Aorta (tissue), 5 donors: ENCODE measurements at regions not wholly inside any gene's neighbourhood (a gene's known extent, or its start where the extent isn't known, plus 50 kb on each side); places are given as distances from the start of the nearest gene placed in this dataset.
A peak's percentile ranks its signal among the peaks of the same experiment; 100 is the strongest.

Experiments
- ATAC-seq: fragments of 200-7000 bp; cut with Tn5 transposase; one replicate; pipeline ENCODE4 v1.9.1; 2022; ENCODE audit warnings: moderate library complexity; ENCODE audit not compliant: low FRiP score
- DNase-seq, 2 donors: peaks; one replicate each; pipeline ENCODE4 v3.0.0-alpha.2; 2020
- H3K27ac ChIP-seq, 2 donors: one replicate each; pipeline ENCODE4 v1.5.1; 2013; ENCODE audit warnings: low read length in 2 of 2, mild to moderate bottlenecking in 2 of 2, moderate library complexity in 2 of 2, control low read depth in 1 of 2, inconsistent platforms in 1 of 2, low read depth in 1 of 2
- H3K27me3 ChIP-seq, 2 donors: one replicate each; pipeline ENCODE4 v1.6.1; 2013; ENCODE audit warnings: control low read depth in 1 of 2, low read length in 1 of 2, mild to moderate bottlenecking in 1 of 2, moderate library complexity in 1 of 2; ENCODE audit not compliant: insufficient read depth in 2 of 2, control insufficient read depth in 1 of 2
- H3K36me3 ChIP-seq, 2 donors: one replicate each; pipeline ENCODE4 v1.6.1; 2013; ENCODE audit warnings: control low read depth in 1 of 2, low read length in 1 of 2, mild to moderate bottlenecking in 1 of 2; ENCODE audit not compliant: insufficient read depth in 2 of 2, control insufficient read depth in 1 of 2
- H3K4me1 ChIP-seq, 2 donors: one replicate each; pipeline ENCODE4 v1.6.1; 2013; ENCODE audit warnings: low read length in 2 of 2, control low read depth in 1 of 2, mild to moderate bottlenecking in 1 of 2, moderate library complexity in 1 of 2; ENCODE audit not compliant: insufficient read depth in 2 of 2, control insufficient read depth in 1 of 2
- H3K4me3 ChIP-seq, 2 donors: one replicate each; pipeline ENCODE4 v1.5.1; 2013; ENCODE audit warnings: low read length in 2 of 2, control low read depth in 1 of 2, mild to moderate bottlenecking in 1 of 2
- H3K9me3 ChIP-seq: one replicate; pipeline ENCODE4 v1.6.1; 2013; ENCODE audit warnings: mild to moderate bottlenecking, low read length; ENCODE audit not compliant: control insufficient read depth
- WGBS, 2 donors: extraction: QIAGEN DNeasy Blood & Tissue Kit; methylation state at CpG; one replicate each; pipeline ENCODE4 v1.1.7; 2013; 5-methylcytosine and 5-hydroxymethylcytosine counted together
- intact Hi-C, 2 donors: fragments of 100-400 bp; cut with DNase I; formaldehyde crosslinking; loops; one replicate each; pipeline versions ENCODE4 v1.14.2 to v1.15.0; 2022
- donor health status: healthy with polysubstance abuse.
- donor health status: Bipolar disorder and iron deficiency.
- donor health status: DM: no; HTN: no; CAD: no.
- donor health status: DM: no; HTN: no; CAD: no.
- donor health status: DM: yes; HTN: yes; CAD: no.

DNA sequence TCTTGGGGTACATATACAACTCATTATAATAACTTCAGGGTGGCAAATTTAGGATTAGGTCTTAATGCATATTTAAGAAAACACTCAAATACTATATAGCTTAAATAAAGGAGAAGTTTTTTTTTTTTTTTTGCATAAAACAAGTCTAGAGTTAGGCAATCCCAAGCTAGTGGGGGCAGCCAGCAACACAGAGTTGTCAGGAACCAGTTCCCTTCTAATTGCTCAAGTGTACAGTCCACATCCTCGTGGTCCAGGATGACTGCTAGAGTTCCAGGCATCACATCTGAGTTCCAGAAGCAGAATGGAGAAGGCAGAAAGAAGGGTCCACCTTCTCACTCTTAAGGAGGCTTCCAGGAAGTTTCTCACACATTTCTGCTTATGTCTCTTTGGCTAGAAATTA lies 261.9 kb upstream of the PLET1 start:
- Histone ChIP-seq H3K4me3 (no peak overlapping the region), H3K9me3 (no peaks in the 10 kb centered on the region), H3K27ac (no peak overlapping the region), H3K4me1 (no peaks in the 10 kb centered on the region), H3K27me3 (no peaks in the 10 kb centered on the region), H3K36me3 (no peaks in the 10 kb centered on the region)
- 95% methylated on average over 1 of the region's 1 CpG for WGBS, 2 donors
- ATAC-seq (no peak), DNase-seq (no peak)
- intact Hi-C loops, result loop anchor here in 1 of 2 donors (10.0 kb wide), 1 partner anchor 298 kb away; the partner anchor contains the start of gene PTS

- Histone ChIP-seq H3K27ac (no peak overlapping the region), H3K9me3 (no peaks in the 10 kb centered on the region), H3K27me3 (no peaks in the 10 kb centered on the region), H3K4me1 (no peaks in the 10 kb centered on the region), H3K4me3 (no peak overlapping the region), H3K36me3 (no peaks in the 10 kb centered on the region)
- no peak for ATAC-seq
- DNase-seq, result no peak
- intact Hi-C loops, result loop anchor here in 1 of 2 donors (10.0 kb wide), 1 partner anchor 298 kb away; the partner anchor contains the start of gene PTS
- WGBS, 2 donors, result 31 to 43% methylated on average over 1 of the region's 1 CpG
Measured at GRCh38 chr11:112523031-112523430, 262.4 kb upstream of the PLET1 start.

DNA sequence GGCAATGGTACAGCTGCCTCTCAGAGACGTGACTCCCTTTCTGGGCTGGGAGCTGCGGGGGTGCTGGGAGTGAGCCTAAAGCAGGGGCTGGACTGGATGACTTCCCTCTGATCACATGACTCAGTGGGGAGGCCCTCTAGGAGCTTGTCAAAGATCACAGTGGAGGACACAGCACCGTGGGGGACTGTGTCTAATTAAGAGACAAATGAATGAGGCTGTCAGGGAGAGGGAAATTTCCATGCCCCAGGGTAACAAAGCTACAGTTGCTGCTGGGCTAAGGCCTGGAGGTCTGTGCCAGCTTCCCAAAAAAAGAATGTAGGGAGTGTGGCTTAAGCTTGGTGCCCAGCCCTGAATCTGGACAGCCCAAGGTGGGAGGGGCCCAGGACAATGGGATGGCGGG lies 262.8 kb upstream of the PLET1 start:
- Histone ChIP-seq H3K27me3 (no peaks in the 10 kb centered on the region), H3K9me3 (no peaks in the 10 kb centered on the region), H3K4me1 (no peaks in the 10 kb centered on the region), H3K36me3 (no peaks in the 10 kb centered on the region), H3K4me3 (no peak overlapping the region), H3K27ac (peak overlapping the region in 1 of 2 donors; percentile 31)
- intact Hi-C loops, result loop anchor here in 1 of 2 donors (10.0 kb wide), 1 partner anchor 299 kb away; the partner anchor contains the start of gene PTS
- ATAC-seq, result peak; percentile 58
- 6 to 7% methylated on average over 4 of the region's 4 CpGs for WGBS, 2 donors
- DNase-seq, result peak; percentile 68 to 79

GRCh38 chr11:112523951-112524350 lies 263.3 kb upstream of the PLET1 start:
- intact Hi-C loops, result loop anchor here in 1 of 2 donors (10.0 kb wide), 1 partner anchor 299 kb away; the partner anchor contains the start of gene PTS
- ATAC-seq (no peak), DNase-seq (no peak)
- Histone ChIP-seq H3K4me1 (no peaks in the 10 kb centered on the region), H3K36me3 (no peaks in the 10 kb centered on the region), H3K9me3 (no peaks in the 10 kb centered on the region), H3K27ac (peak overlapping the region in 1 of 2 donors; percentile 31), H3K4me3 (no peak overlapping the region), H3K27me3 (no peaks in the 10 kb centered on the region)
- 72 to 76% methylated on average over 2 of the region's 2 CpGs for WGBS, 2 donors

GRCh38 chr11:112524798-112525197 lies 264.1 kb upstream of the PLET1 start:
- Histone ChIP-seq H3K36me3 (no peaks in the 10 kb centered on the region), H3K4me3 (no peak overlapping the region), H3K4me1 (no peaks in the 10 kb centered on the region), H3K27ac (peak overlapping the region; percentile 3 to 48), H3K27me3 (no peaks in the 10 kb centered on the region), H3K9me3 (no peaks in the 10 kb centered on the region)
- peak; percentile 58 to 71 for DNase-seq
- intact Hi-C loops, result loop anchor here in 1 of 2 donors (10.0 kb wide), 1 partner anchor 300 kb away; the partner anchor contains the start of gene PTS
- peak; percentile 50 for ATAC-seq
- 8 to 11% methylated on average over 4 of the region's 4 CpGs for WGBS, 2 donors

- intact Hi-C loops, result loop anchor here in 1 of 2 donors (10.0 kb wide), 1 partner anchor 300 kb away; the partner anchor contains the start of gene PTS
- 23 to 29% methylated on average over 5 of the region's 5 CpGs for WGBS, 2 donors
- Histone ChIP-seq H3K27me3 (no peaks in the 10 kb centered on the region), H3K27ac (peak overlapping the region; percentile 3 to 48), H3K36me3 (no peaks in the 10 kb centered on the region), H3K4me3 (no peak overlapping the region), H3K9me3 (no peaks in the 10 kb centered on the region), H3K4me1 (no peaks in the 10 kb centered on the region)
- ATAC-seq, result no peak
- peak in 1 of 2 donors; percentile 60 for DNase-seq
Measured at GRCh38 chr11:112525270-112525669, 264.6 kb upstream of the PLET1 start.

DNA sequence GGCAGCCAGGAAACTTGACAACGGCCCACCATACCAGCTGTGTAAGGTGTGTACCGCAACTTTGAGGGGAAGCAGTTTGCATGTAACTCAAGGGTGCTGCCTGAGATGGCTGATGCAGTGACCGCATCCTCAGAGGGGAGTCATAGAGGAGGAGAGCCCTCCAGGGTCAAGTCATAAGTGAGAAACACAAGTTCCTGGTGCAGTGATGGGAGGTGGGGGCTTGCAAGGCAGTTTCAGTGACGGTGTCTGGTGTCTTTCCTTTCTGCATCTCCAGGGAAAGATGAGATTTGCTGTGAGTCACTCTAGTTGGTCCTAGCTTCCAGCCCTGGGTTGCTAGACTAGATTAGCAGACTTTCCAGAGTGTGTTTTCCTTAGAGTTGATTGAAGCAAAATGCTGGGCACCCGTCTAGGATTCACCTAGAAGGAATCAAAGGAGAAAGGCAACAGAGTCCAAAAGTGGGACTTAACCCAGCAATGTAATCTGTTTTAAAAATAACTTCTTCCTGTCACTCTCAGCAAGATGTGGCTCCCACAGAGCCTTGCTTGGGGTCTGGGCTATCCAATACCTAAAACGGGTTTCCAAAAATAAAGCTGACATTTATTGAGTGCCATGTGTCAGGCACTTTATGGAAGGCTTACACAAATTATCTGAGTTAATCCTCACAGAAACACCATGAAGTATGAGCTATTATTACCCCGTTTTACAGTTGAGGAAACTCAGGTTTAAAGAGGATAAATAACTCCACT lies 265.4 kb upstream of the PLET1 start:
- no peaks in the 10 kb centered on the region for H3K4me1 ChIP-seq
- no peaks in the 10 kb centered on the region for H3K9me3 ChIP-seq
- H3K4me3 ChIP-seq, result no peak overlapping the region
- DNase-seq (no peak), ATAC-seq (no peak)
- no peaks in the 10 kb centered on the region for H3K36me3 ChIP-seq
- WGBS, 2 donors, result 58 to 65% methylated on average over 7 of the region's 7 CpGs
- no peaks in the 10 kb centered on the region for H3K27me3 ChIP-seq
- H3K27ac ChIP-seq, result no peak overlapping the region
- intact Hi-C loops, result loop anchor here in 1 of 2 donors (10.0 kb wide), 1 partner anchor 301 kb away; the partner anchor contains the start of gene PTS

- 93 to 98% methylated on average over 2 of the region's 2 CpGs for WGBS, 2 donors
Measured at GRCh38 chr11:112526699-112527416, 266.2 kb upstream of the PLET1 start.

More at GRCh38 chr11:112526699-112527416, 266.2 kb upstream of the PLET1 start:
- intact Hi-C loops, result loop anchor here in 1 of 2 donors (10.0 kb wide), 1 partner anchor 302 kb away; the partner anchor contains the start of gene PTS
- Histone ChIP-seq H3K36me3 (no peaks in the 10 kb centered on the region), H3K27me3 (no peaks in the 10 kb centered on the region), H3K27ac (no peak overlapping the region), H3K9me3 (no peaks in the 10 kb centered on the region), H3K4me3 (no peak overlapping the region), H3K4me1 (no peaks in the 10 kb centered on the region)
- DNase-seq, result no peak
- ATAC-seq, result no peak
